Gastroesophageal sphincter (tissue), 3 donors: ENCODE measurements at regions not wholly inside any gene's neighbourhood (a gene's known extent, or its start where the extent isn't known, plus 50 kb on each side); places are given as distances from the start of the nearest gene placed in this dataset.

Source experiments
- CTCF ChIP-seq, 4 experiments: fragments of 200-600 bp in 2 of 4; fragments of 450-650 bp in 2 of 4; sonication (generic) in 1 of 4; IDR thresholded peaks; one replicate each; pipeline ENCODE4 v1.5.1; 2017 to 2019; ENCODE audit warnings: antibody characterized with exemption in 4 of 4, mild to moderate bottlenecking in 2 of 4, moderate library complexity in 2 of 4
- POLR2A ChIP-seq, 2 donors: fragments of 450-650 bp; IDR thresholded peaks; one replicate each; pipeline ENCODE4 v1.6.1; 2017; ENCODE audit warnings: antibody characterized with exemption in 2 of 2, mild to moderate bottlenecking in 2 of 2, moderate library complexity in 1 of 2

GRCh38 chr13:107809125-107809524, 406.2 kb downstream of the LIG4 start:
- TF ChIP-seq CTCF (IDR thresholded peaks at IDR 0.05): no peak
- no peak for TF ChIP-seq POLR2A (IDR thresholded peaks at IDR 0.05)
